Muscle of arm (tissue), 1 donor: ENCODE measurements at regions not wholly inside any gene's neighbourhood (a gene's known extent, or its start where the extent isn't known, plus 50 kb on each side); places are given as distances from the start of the nearest gene placed in this dataset.
"Not testable (repeated sequence)": the region's sequence is repeated elsewhere in the genome, so short reads cannot be mapped to it uniquely, and the experiment has no call there.

Source experiments
- DNase-seq: peaks from one replicate; pipeline ENCODE4 v3.0.0-alpha.2; 2013

GRCh38 chr18:42328931-42329330, 373.9 kb downstream of the PIK3C3 start:
- DNase-seq, result no peak

DNA sequence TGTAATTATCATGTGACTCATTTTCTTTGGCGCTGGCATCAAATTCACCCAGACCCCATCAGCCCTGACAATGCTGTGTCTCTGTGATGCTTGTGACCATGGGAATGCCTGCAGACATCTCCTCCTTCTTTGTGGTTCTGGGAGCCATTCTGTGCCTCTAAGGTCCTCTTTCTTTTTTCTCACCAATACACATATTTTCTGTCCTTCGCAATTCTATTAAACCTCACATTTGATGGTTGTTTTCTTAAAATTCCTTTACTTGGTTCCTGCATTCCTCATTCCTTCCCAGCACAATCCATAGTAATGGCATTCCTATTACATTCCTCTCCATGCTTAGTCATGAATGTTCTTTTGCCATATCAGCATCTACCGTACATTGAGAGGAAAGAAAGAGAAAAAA, 375.3 kb downstream of the PIK3C3 start:
- no peak for DNase-seq

DNA sequence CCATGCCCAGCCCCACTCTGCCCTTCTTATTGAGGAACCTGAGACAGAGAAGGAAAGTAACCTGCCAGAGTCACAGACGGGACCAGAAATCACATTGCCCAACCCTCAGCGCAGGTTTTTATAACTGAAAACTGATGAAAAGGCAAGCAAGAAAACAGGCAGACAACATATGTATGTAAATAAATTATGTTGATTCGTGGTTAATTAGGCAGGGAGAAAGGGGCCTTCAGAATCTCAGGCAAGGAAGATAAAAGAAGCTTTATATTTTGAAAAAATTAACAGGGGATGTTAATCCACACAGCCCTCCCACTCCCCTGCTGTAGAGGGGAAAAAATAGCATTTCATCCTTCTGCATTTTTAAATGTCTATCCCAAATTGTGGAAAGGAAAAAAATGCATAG, 378.5 kb downstream of the PIK3C3 start:
- DNase-seq, result no peak

DNA sequence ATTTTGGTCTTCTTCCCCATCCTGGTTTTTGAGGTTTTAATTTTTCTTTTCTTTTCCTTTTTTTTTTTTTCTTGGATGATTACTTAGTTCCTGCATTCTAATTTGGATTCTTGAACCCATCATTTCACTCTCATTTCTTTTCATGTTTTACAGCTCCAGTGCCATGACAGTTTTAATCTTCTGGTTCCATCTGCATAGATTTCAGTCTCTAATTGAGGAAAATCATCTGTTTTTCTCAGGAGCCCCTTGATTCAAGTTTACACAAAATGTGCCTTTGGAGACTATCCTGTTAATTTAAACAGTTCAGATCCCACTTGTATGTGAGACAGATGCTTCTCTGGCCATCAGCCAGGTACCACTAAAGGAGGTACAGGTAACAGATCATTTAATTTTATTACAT, 379.9 kb downstream of the PIK3C3 start:
- no peak for DNase-seq

GRCh38 chr18:42336139-42336538, 381.1 kb downstream of the PIK3C3 start:
- DNase-seq, result no peak

DNA sequence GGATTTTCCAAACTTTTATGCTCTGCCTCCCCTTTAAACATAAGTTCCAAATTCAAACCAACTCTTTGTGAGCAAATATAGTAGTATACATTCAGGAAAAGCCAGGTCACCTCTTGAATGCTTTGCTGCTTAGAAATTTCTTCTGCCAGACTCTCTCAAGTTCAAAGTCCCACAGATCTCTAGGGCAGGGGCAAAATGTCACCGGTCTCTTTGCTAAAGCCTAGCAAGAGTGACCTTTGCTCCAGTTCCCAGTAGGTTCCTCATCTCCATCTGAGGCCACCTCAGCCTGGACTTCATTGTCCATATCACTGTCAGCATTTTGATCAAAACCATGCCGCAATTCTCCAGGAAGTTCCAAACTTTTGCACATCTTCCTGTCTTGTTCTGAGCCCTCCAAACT, 382.3 kb downstream of the PIK3C3 start:
- not testable (repeated sequence) for DNase-seq

- DNase-seq, result no peak
Observed at GRCh38 chr18:42338683-42339082, 383.6 kb downstream of the PIK3C3 start.

DNA sequence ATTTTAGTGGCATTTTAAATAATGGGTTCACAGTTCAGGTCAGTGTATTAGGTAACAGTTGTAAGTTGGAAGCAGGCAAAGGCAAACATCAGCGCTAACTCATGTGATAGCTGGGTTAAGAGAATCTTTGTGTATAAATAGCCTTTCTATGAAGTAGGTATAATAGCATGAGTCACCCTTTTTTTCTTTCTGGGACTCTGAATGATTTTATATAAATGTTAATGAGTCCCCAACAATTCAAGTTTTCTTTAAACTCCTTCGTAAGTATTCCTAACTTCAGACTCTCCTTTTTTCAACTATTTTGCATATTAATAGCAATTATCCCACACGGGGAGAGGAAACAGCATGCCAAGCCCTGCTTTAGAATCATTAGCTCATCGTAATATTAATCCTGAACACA, 384.3 kb downstream of the PIK3C3 start:
- DNase-seq, result no peak

DNA sequence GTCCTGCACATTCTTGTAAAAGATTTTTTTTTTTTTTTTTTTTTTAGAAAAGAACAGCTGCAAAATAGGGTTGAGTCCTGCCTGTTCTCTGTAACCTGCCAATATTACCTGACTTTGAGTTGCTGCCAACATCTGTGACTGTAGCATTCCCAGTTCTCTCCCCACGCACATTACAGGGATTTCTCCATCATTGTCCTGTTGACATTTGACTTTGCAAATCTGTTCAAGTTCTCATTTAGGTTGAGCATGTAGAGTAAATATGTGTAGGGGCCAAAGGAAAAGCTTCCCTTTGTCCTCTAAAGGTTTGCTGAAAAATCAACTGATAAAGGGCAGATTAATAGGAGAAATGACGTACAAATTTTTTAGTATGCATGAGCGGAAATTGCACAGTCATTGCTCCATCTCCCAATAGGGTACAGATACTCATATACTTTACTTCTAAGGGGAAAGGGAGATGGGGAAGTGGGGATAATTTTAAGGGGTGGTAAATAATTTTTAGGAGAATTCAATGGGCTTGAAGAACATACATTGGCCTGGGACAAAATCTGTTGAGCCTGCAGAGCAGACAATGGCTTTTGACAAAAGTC, 385.5 kb downstream of the PIK3C3 start:
- DNase-seq, result no peak

DNA sequence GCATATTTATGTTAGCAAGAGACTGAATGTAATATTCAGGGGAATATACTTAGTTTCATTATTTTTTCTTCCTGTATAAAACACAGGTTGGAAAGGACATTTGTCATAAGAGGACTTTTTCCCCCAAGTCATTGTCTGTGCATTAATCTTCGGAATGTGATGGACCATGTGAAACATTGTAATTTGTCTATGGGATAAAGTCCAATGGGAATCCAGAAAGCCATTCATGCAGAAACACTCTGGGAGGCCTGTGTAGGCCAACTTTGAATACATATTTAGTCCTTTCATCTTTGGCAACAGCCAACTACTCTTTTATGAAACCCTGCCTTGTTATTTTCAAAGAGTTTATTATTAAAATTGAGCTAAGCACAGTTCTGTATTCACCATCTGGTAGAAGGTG, 386.4 kb downstream of the PIK3C3 start:
- no peak for DNase-seq

DNA sequence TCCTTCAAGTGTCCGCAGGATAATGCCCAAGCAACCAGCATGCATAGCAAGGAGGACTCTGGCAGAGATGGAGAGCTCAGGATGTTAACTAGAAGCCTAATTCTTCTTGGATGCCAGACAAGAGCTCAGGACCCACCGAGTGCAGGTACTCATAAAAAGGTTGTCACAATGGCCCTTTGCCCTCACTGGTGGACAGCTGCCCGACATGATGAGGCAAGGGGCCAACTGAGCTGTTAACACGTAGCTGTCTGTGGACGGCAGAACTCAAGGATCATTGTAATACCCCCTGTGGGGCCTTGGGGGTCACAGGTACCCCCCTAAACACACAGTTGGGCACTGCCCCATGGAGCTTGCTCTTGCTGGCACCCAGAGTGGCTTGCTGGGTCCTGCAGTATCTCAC, 393.7 kb downstream of the PIK3C3 start:
- DNase-seq, result no peak

- no peak for DNase-seq
Observed at GRCh38 chr18:42351455-42351854, 396.4 kb downstream of the PIK3C3 start.

DNA sequence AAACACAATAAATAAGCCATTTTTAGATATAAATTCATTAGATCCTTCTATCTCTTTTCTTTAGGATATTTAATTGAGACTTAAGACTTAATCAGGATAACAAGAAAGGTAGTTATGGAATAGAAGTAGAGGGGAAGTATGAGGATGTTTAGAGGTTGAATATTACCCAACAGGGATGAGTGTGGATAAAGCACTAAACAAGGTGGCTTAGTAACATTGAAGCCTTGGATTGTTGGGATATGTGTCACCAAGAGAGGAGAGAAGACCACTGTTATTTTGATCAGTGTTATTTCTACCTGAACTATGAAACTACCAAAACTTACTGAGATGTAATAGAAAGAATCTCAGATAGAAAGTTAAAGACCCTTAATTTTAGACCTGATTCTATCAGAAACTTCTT, 405.7 kb downstream of the PIK3C3 start:
- no peak for DNase-seq

- DNase-seq, result no peak
Observed at GRCh38 chr18:42363446-42364441, 408.7 kb downstream of the PIK3C3 start.

- DNase-seq, result no peak
Observed at GRCh38 chr18:42364766-42365165, 409.7 kb downstream of the PIK3C3 start.

- DNase-seq, result no peak
Observed at GRCh38 chr18:42365591-42365990, 410.6 kb downstream of the PIK3C3 start.

- DNase-seq, result no peak
Observed at GRCh38 chr18:42373584-42373983, 418.6 kb downstream of the PIK3C3 start.

DNA sequence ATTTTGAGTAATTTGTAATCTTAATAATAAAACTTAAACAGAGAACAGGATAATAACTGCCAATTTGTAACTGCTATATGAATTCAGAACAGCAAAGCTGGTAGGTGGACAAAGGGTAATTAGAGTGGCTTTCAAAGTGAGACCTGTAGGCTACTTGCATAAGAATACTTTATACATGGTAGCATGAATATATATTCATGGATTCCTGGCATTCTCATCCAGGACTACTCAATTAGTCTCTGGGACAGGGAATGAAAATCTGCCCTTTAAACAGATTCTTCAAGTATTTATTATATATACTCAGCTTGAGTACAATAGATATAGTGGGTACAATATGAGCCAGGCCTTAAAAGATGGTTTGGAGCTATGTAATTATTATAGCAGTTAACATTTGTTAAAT, 419.9 kb downstream of the PIK3C3 start:
- DNase-seq, result no peak

- DNase-seq, result not testable (repeated sequence)
Observed at GRCh38 chr18:42378854-42379253, 423.8 kb downstream of the PIK3C3 start.

GRCh38 chr18:42381236-42381635, 426.2 kb downstream of the PIK3C3 start:
- DNase-seq, result not testable (repeated sequence)

DNA sequence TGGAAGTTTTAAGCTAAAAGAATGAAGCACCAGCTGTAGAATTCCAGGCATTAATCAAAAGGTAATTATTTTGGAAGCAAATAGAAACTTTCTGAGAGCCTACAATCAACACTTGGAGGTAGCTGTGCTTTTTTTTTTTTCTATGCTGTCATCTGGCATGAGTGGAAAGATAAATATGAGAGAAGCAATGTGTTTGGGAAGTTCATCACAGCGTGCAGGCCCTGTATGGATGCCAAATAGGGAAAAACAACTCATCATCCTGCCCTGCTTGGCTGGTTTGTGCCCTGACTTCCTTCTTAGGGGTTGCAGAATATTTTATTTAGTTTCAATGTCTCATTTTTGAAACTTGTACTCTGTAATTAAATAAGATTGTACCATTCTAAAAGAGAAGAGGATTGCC, 437.4 kb downstream of the PIK3C3 start:
- no peak for DNase-seq

DNA sequence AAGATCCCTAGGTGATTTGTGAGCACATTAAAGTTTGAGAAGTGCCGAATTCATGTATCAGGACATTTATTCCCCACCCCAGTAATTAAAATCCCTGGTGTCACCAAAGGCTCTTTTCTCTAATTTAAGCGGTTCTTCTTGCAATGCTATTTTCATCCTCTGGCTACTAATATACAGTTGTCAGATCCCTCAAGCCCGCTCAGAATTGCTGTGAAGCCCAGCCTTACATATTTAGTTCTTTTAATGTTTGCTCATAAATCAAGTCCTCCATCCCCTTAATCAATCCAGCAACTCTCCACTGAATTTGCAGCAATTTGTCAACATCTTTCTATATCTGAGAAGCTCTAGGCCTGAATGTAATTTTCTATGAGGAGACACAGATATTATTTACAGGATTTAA, 437.9 kb downstream of the PIK3C3 start:
- no peak for DNase-seq

DNA sequence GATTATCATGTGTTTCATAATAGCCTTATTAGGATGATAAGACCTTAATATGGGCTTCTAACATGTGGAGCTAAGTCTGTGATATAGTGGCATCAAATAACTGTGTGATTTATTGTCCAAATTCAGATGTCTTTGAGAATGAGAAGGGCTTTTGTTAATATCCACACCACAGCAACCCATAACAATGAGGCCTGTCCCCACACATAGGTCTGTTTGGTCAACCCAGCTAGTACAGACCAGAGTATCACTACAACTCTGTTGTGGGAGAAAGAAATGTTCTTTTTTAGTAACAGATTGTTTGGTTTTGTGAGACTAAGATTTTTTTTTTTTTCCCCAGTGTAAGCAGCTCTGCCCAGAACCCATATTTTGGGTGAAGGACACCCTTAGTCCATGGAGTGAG, 439.2 kb downstream of the PIK3C3 start:
- DNase-seq, result no peak
